ENCODE measurements at regions not wholly inside any gene's neighbourhood (a gene's known extent, or its start where the extent isn't known, plus 50 kb on each side); places are given as distances from the start of the nearest gene placed in this dataset.

DNA sequence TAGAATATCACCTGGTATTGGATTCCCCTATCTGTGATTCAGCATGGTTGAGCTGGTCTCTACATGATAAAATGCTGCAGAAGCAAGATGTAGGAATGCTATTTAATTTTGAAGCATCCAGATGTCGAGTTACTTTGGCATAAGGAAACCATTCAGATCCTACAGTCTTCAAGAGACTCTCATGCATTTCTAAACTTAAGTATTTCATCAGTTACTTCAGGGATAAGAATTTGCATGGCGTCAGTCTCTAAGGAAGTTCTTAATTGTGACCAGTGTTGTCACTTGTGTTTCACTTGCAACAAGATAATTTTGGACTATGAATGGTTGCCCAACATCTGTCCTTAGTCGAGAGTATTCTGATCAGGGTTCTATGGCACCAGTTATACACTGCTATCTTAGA lies 192.4 kb downstream of the CCNG2 start:
- dilution Hi-C loops (cut with MboI; ENCODE audit: extremely low pct_ligation_motif_present, low sequenced_read_pairs) (no loop called here), intact Hi-C loops (cut with micrococcal nuclease) (no loop called here)
- CTCF ChIA-PET = interaction anchor here (2.7 kb wide), 1 partner anchor 9 kb away, joined by 8 read pairs; no protein-coding TSS in a partner anchor
- Histone ChIP-seq H3K9ac (replicated peaks; ENCODE audit: extremely low read depth, insufficient read depth, low read length) (no peak overlapping the region), H3K27ac (ENCODE audit: insufficient read depth, low read depth, low read length) (no peak overlapping the region), H2AFZ (ENCODE audit: low read depth, low read length) (no peak overlapping the region), H3K4me3 (replicated peaks in 1 of 3; ENCODE audit: insufficient read depth in 1 of 3, low read depth in 1 of 3, low read length in 3 of 3) (no peak overlapping the region), H3K27me3 (ENCODE audit: control insufficient read depth in 2 of 2, insufficient read depth in 2 of 2, low read length in 2 of 2) (no peaks in the 10 kb centered on the region), H3K9me3 (replicated peaks; ENCODE audit: control insufficient read depth, insufficient read depth, low read length) (no peaks in the 10 kb centered on the region), H3K4me1 (ENCODE audit: control insufficient read depth, extremely low read depth, insufficient read depth, low read length) (no peaks in the 10 kb centered on the region), H3K36me3 (ENCODE audit: control insufficient read depth in 2 of 2, extremely low read depth in 1 of 2, insufficient read depth in 2 of 2, low read length in 2 of 2) (no peaks in the 10 kb centered on the region), H4K20me1 (replicated peaks; ENCODE audit: control insufficient read depth, extremely low read depth, insufficient read depth, low read length) (no peaks in the 10 kb centered on the region), H3K9me1 (replicated peaks; ENCODE audit: control insufficient read depth, extremely low read depth, insufficient read depth, low read length) (no peaks in the 10 kb centered on the region), H3K4me2 (ENCODE audit: insufficient read depth, low read length) (no peak overlapping the region), H3K79me2 (ENCODE audit: control insufficient read depth, insufficient read depth, low read length) (no peaks in the 10 kb centered on the region)
- POLR2A ChIA-PET = no interaction called here
- TF ChIP-seq POLR2AphosphoS5 (IDR thresholded peaks at IDR 0.05; ENCODE audit: insufficient read depth, low read depth, low read length) (no peak), POLR2A (IDR thresholded peaks at IDR 0.05; ENCODE audit: low read depth, low read length) (no peak), JUN (IDR thresholded peaks at IDR 0.05; ENCODE audit: borderline replicate concordance, insufficient read depth, insufficient read length, low read depth) (no peak), GATA2 (IDR thresholded peaks at IDR 0.05; ENCODE audit: insufficient read depth, insufficient read length, low read depth, low read length) (no peak), EZH2 (IDR thresholded peaks at IDR 0.05; ENCODE audit: borderline replicate concordance, low read depth, low read length, severe bottlenecking) (no peak), MYC (IDR thresholded peaks at IDR 0.05; ENCODE audit: low read depth, low read length) (no peak), MAX (IDR thresholded peaks at IDR 0.05; ENCODE audit: insufficient read depth, insufficient read length) (no peak), FOS (IDR thresholded peaks at IDR 0.05; ENCODE audit: borderline replicate concordance, insufficient read depth, low read length) (no peak), CTCF (IDR thresholded peaks at IDR 0.05; ENCODE audit: extremely low read depth in 1 of 2, insufficient read depth in 1 of 2, low read depth in 1 of 2, low read length in 2 of 2) (no peak)
- BruUV-seq (replicated peaks) = no TSS peak
- FAIRE-seq = no peak
- DNase-seq (ENCODE audit: low read depth, low spot score) = no peak

Data from endothelial cell of umbilical vein (primary cell).